GM12873 (cell line): ENCODE measurements at regions not wholly inside any gene's neighbourhood (a gene's known extent, or its start where the extent isn't known, plus 50 kb on each side); places are given as distances from the start of the nearest gene placed in this dataset.

Experiments
- TF ChIP-seq, protein P1 (sequence below): IDR thresholded peaks from 2 replicates; pipeline ENCODE4 v1.5.1; 2012; ENCODE audit warnings: low read depth, mild to moderate bottlenecking, moderate library complexity, low read length, control low read depth; ENCODE audit not compliant: insufficient read depth; ENCODE audit errors: missing control alignments

DNA sequence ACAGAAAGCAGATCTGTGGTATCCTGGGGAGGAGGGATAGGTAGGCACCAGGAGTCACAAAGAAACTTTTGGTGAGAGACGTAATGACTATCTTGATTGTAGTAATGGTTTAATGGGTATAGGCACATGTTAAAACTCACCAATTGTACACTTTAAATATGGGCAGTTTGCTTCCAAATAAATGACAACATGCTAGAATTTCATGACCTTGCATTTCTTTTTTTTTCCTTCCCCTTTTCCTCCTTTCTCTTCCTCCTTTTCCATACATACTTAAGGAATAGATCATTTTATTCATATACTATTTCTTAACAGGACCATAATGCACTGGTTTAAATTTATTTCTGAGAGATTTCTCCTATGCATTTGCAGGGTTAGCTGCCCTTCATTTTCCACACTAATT, 341.8 kb downstream of the TMEM182 start:
- TF ChIP-seq, protein P1, sequence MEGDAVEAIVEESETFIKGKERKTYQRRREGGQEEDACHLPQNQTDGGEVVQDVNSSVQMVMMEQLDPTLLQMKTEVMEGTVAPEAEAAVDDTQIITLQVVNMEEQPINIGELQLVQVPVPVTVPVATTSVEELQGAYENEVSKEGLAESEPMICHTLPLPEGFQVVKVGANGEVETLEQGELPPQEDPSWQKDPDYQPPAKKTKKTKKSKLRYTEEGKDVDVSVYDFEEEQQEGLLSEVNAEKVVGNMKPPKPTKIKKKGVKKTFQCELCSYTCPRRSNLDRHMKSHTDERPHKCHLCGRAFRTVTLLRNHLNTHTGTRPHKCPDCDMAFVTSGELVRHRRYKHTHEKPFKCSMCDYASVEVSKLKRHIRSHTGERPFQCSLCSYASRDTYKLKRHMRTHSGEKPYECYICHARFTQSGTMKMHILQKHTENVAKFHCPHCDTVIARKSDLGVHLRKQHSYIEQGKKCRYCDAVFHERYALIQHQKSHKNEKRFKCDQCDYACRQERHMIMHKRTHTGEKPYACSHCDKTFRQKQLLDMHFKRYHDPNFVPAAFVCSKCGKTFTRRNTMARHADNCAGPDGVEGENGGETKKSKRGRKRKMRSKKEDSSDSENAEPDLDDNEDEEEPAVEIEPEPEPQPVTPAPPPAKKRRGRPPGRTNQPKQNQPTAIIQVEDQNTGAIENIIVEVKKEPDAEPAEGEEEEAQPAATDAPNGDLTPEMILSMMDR: no peak

DNA sequence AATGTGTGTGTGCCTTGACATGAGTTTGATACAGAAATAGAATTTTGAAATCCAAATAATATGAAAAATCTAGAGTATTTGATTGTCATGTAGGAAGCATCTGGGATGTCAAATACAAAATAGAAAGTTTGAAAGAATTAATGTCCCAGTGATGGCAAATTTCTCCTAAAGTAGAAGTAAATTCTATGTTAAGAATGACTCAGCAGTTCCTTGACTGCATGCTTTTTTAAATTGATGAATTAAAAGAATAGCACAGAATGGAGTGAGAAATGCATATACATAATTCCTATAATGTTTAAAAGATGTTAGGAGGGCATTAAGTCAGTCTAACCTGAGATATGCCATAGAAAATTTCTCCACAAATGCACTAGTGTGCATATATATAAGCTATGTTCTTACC, 357.5 kb downstream of the TMEM182 start:
- TF ChIP-seq, protein P1: no peak

DNA sequence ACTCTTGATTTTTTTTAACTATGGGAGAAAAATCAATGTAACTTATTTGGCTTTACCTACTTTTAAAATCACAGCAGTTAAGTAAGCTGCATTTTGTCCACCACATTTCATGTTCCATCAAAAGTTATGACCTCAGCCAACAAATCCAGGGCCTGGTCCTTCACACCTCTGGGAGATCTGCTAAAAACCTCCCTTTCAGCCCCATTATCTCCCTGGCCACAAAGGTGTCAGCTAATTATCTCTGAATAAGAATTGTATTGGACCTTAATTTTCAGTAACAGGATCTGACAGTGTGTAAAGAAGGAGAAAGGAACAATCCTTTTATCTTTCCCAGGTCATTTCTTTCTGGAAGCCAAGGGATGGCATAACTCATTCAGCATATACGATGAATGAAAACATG, 359.3 kb downstream of the TMEM182 start:
- TF ChIP-seq, protein P1: no peak

DNA sequence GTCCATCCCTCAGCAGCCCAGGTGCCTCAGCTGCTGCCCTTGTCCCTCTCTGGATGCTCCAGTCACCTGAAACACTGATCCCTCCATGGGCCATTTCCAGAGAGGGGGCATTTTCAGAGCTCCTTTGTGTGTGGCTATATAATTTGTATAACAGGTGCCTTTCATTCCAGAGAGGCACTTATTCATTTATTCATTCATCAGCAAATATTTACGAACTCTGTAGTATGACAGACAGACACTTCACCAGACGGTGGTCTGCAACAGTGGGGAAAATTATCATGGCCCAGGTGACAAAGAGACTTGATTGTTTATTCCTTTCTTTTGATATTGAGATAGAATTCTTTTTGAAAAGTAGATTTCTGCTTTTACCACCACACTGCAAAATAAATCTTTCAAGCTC, 361.7 kb downstream of the TMEM182 start:
- TF ChIP-seq, protein P1: no peak

DNA sequence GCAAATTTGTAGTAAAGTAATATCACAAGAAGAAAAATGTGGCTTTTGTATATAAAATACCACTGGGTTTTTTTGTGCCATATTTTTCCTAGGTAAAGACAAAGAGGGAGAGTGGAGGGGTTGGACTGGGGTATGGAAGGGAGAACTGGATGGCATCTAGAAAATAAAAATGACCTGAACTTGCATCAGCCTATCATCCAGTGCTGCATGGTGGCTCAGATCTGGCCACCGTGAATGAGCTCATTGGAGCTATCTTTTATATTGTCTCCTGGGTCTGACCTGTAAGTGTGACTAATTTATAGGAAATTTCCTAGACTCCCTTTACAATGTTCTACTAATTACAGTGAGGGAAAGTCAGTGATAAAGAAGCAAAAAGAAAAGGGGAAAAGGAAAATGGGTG, 369.0 kb downstream of the TMEM182 start:
- TF ChIP-seq, protein P1: no peak

DNA sequence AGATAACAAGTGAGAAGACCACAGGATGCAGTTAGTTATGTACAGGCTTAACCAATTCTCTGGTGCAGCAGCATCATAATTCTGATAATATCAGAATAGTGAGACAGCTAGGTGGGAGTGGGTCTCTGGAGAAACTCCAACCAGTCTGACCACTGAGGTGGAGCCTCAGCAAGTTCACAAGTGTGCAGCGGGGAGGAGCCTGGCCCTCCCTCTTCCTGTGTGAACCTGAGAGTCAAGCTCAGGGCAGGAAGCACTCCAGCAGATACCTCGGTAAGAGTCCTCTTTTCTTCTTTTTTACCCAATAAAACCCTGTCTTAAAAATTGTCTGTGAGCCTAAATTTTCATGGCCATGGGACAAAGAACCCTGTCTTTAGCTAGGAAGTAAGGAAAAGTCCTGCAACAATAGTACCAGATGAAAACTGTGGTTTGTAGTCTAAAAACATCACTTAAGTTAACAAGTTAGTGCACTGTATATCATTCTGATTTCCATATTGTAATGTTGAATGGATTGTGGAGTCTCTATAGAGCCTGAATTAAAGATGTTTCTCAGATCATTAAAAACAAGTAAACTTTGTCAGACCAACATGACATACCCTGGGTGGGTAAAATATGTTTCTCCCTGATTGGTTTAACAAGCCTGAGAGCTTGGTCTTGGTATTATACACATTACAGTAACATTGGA, 370.8 kb downstream of the TMEM182 start:
- TF ChIP-seq, protein P1: no peak

DNA sequence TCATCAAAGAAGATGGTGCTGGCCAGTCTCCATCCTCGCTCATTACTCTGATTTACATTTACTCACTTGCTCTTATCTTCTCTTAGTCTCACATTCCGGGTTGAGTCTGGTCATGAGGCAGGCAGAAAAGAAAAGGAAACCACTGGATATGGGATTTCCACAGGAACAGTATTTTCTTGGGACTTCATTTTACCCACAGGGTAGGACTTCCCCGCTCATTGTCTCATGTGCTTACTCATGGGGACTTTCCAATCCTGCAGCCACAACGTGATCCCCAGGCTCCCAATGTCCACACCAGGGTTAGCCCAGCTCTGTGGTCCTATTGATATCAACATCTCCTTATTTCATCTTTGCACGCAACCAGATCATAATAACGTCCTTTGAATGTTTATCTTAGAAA, 373.8 kb downstream of the TMEM182 start:
- TF ChIP-seq, protein P1: no peak
